ENCODE measurements at regions not wholly inside any gene's neighbourhood (a gene's known extent, or its start where the extent isn't known, plus 50 kb on each side); places are given as distances from the start of the nearest gene placed in this dataset.

GRCh38 chr5:16013334-16014065, 166.1 kb downstream of the MARCHF11 start:
- intact Hi-C loops (cut with DNase I): no loop called here
- H3K4me1 ChIP-seq: no peaks in the 10 kb centered on the region
- DNase-seq: no peak
- no peak overlapping the region for H3K4me3 ChIP-seq
- peaks cover 8% of the 10 kb centered on the region for H3K9me3 ChIP-seq
- H3K36me3 ChIP-seq: no peaks in the 10 kb centered on the region
- no peak overlapping the region for H3K27ac ChIP-seq
- TF ChIP-seq CTCF (IDR thresholded peaks at IDR 0.05): no peak
- ATAC-seq: no peak
- H3K27me3 ChIP-seq: no peaks in the 10 kb centered on the region

GRCh38 chr5:16009256-16009655, 170.3 kb downstream of the MARCHF11 start:
- no peak for DNase-seq

GRCh38 chr5:16007750-16008415, 171.7 kb downstream of the MARCHF11 start:
- H3K4me1 ChIP-seq: no peaks in the 10 kb centered on the region
- no peak for ATAC-seq
- intact Hi-C loops (cut with DNase I): no loop called here
- H3K4me3 ChIP-seq: no peak overlapping the region
- no peak for DNase-seq
- no peak for TF ChIP-seq CTCF (IDR thresholded peaks at IDR 0.05)
- H3K27ac ChIP-seq: no peak overlapping the region
- H3K27me3 ChIP-seq: no peaks in the 10 kb centered on the region
- H3K9me3 ChIP-seq: peaks cover 8% of the 10 kb centered on the region
- H3K36me3 ChIP-seq: no peaks in the 10 kb centered on the region

More at GRCh38 chr5:16009256-16009655, 170.3 kb downstream of the MARCHF11 start:
- no peaks in the 10 kb centered on the region for H3K27me3 ChIP-seq
- TF ChIP-seq CTCF (IDR thresholded peaks at IDR 0.05): no peak
- no peaks in the 10 kb centered on the region for H3K36me3 ChIP-seq
- no peaks in the 10 kb centered on the region for H3K4me1 ChIP-seq
- intact Hi-C loops (cut with DNase I): no loop called here
- no peak overlapping the region for H3K4me3 ChIP-seq
- H3K27ac ChIP-seq: no peak overlapping the region
- no peak for ATAC-seq
- peaks cover 8% of the 10 kb centered on the region for H3K9me3 ChIP-seq

GRCh38 chr5:16005225-16005624, 174.4 kb downstream of the MARCHF11 start:
- intact Hi-C loops (cut with DNase I): no loop called here
- ATAC-seq (no peak), DNase-seq (no peak)
- H3K27ac ChIP-seq: no peak overlapping the region
- H3K9me3 ChIP-seq: peaks cover 8% of the 10 kb centered on the region
- no peak for TF ChIP-seq CTCF (IDR thresholded peaks at IDR 0.05)
- H3K4me1 ChIP-seq: no peaks in the 10 kb centered on the region
- H3K27me3 ChIP-seq: no peaks in the 10 kb centered on the region
- no peaks in the 10 kb centered on the region for H3K36me3 ChIP-seq
- no peak overlapping the region for H3K4me3 ChIP-seq

- Histone ChIP-seq H3K4me3 (no peak overlapping the region), H3K27me3 (no peaks in the 10 kb centered on the region), H3K27ac (no peak overlapping the region), H3K4me1 (no peaks in the 10 kb centered on the region), H3K36me3 (no peaks in the 10 kb centered on the region), H3K9me3 (no peaks in the 10 kb centered on the region)
- TF ChIP-seq CTCF (IDR thresholded peaks at IDR 0.05): no peak
- intact Hi-C loops (cut with DNase I): no loop called here
- DNase-seq (no peak), ATAC-seq (no peak)
Measured at GRCh38 chr5:16000056-16000455, 179.5 kb downstream of the MARCHF11 start.

Data from upper lobe of right lung (tissue), 1 donor.